GM19324 (cell line): ENCODE measurements at regions not wholly inside any gene's neighbourhood (a gene's known extent, or its start where the extent isn't known, plus 50 kb on each side); places are given as distances from the start of the nearest gene placed in this dataset.

Source experiments
- ATAC-seq: cut with Tn5 transposase; IDR thresholded peaks from one replicate; pipeline ENCODE4 v1.9.1; 2021; ENCODE audit warnings: mild to moderate bottlenecking, moderate library complexity; ENCODE audit not compliant: unreplicated experiment, low FRiP score

- ATAC-seq = no peak
Measured at GRCh38 chr13:85412448-85412847, 386.8 kb downstream of the SLITRK6 start.

DNA sequence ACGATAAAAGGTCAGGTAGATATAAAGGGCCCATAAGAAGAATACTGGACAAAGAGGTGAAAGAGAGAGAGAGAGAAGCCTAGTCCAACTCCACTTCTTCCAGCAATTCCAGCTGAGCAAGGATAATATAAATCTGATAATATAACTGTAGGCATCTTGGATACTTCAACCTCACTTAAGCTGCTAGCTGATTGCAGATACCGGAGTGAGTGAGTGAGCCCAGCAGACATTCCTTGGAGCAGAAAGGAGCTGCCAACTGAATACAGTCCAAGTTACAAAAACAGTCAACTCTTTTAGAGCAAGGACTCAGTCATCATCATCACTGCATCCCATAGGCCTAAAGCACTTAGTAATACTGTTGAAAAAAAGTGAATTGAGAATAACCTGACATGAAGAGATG lies 387.6 kb downstream of the SLITRK6 start:
- ATAC-seq = no peak

- ATAC-seq = no peak
Measured at GRCh38 chr13:85408415-85408814, 390.8 kb downstream of the SLITRK6 start.

GRCh38 chr13:85406269-85406975 lies 392.8 kb downstream of the SLITRK6 start:
- no peak for ATAC-seq

DNA sequence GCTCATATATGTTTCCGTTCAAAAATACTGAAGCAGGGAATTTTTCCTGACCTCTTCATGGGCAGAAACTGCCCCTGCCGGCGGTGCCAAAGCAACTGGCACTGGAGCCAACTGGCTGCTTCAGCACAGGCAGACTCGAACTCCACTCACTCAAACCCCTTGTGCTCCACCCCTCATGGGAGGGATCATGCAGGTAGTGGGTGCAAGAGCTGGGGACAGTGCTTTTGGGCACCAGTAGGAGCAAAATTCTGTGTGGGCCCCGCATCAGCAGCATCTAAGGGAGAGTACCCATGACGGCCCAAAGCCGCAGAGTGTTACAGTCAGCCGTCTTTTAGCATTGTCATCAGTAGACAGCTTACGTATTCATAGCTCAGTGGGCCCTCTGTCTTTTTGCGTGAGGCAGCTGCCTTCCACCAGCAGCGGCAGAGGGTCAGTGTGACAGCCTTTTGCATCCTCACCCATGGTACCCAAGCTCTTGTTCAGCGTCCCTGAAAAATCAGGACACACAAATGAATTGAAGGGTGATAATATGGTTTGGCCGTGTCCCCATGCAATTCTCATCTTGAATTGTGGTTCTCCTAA lies 393.8 kb downstream of the SLITRK6 start:
- no peak for ATAC-seq

- ATAC-seq = no peak
Measured at GRCh38 chr13:85386424-85386823, 412.8 kb downstream of the SLITRK6 start.

- ATAC-seq = no peak
Measured at GRCh38 chr13:85383291-85383690, 415.9 kb downstream of the SLITRK6 start.

DNA sequence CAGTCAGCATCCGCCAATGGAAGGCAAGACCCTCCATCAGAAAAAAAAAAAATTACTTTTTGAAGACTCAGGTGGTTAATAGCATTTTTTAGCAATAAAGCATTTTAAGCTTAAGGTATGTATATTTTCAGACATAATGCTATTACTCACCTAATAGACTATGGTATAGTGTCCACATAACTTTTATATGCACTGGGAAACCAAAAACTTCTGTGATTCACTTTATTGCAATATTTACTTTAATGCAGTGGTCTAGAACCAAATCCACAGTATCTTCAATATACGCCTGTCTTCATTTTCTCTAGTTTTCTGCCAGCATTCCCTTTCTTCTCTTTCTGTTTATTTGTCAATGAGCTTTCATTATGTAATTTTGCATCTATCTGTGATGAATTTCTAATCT lies 418.1 kb downstream of the SLITRK6 start:
- no peak for ATAC-seq

DNA sequence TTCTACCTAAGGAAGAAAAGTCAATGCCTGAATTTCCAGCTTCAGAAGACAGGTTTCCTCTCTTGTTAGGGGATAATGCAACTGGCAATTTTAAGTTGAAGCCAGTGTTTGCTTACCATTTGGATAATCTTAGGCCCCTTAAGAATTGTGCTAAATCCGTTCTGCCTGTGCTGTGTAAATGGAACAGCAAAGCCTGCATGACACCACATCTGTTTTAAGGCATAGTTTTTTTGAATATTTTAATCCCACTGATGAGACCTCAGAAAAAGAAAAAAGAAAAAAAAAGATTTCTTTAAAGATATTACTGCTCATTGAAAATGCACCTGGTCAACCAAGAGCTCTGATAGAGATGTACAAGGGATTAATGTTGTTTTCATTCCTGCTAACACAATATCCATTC lies 419.2 kb downstream of the SLITRK6 start:
- ATAC-seq = no peak

DNA sequence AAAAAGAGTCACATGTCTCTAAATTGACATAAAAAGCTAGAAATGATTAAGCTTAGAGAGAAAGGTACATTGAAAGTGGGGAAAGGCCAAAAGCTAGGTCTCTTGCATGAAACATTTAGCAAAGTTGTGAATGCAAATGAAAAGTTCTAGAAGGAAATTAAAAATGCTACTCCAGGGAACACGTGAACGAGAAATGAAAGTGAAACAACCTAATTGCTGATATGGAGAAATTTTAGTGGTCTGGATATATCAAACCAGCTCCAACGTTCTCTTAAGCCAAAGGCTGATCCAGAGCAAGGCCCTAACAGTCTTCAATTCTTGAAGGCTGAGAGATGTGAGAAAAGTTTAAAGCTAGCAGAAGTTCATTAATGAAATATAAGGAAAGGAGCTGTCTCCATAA lies 419.8 kb downstream of the SLITRK6 start:
- no peak for ATAC-seq

DNA sequence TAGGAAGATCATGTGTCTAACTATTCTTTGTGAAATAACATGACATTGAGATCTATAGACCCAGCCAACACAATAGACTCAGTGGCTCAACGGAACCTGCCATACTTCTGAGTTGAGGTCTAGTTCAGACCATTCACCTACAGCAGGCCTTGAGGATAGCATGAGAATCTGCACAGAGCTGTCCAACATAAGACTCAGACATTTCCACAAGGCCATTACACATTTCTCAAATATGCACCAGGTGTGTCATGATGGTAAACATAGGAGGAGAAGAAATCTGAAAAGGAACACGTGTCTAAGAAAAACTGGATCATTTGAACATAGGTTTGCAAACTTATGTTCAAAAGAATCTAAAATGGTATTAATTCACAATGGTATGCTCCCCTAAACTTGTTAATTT lies 421.4 kb downstream of the SLITRK6 start:
- no peak for ATAC-seq

DNA sequence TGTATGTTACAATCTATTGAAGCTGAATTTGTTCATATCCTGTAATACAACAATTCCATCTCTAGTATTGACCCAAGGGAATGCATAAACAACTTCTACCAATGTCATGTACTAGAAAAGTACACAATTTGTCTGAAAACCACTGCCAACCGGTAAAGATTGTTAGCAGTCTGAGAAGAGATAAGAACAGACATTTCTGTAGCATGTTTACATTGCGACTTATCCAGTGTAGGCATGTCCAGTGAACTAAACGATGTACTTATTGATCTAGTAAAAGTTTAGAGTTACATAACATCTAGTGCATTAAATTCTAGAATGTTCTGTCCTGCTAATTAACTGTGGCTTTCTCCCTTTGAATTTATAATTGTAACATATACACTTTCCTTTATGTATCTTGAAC lies 425.9 kb downstream of the SLITRK6 start:
- no peak for ATAC-seq

- ATAC-seq = no peak
Measured at GRCh38 chr13:85371254-85371653, 428.0 kb downstream of the SLITRK6 start.

DNA sequence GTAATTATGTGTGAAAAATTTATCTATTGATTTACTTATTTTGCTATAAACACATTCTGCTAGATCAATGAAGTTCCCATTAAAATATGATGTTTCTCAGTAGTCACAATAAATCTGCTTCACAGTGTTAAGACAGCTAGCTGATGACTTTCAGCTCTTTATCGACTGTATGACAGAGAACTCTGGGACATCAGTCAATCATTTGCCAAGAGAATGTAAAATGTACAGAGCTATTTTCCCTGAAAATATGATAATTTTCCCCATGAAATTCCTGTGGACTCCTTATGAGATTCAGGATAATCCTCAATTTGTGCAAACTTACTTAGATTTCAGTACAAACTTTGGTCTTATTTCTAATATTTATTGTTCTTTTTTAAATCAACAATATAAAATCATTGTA lies 430.5 kb downstream of the SLITRK6 start:
- ATAC-seq = no peak

DNA sequence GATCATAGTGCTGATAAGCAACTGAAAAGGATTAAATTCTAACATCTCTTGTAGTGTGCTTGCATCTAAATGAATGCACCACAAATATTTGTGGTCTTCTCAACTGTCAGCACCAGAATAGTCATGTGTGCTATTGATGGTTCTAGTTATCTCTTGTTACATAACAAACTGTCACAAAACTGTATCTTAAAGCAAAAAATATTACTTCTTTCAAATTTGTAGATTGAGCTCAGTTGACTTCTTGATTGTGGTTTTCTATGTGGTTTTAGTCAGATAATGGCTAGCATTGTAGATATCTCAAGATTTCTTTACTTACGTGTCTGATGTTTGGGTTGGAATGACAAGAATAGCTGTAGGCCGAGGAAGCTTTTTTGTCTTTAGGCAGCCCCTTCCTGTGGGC lies 431.3 kb downstream of the SLITRK6 start:
- ATAC-seq = no peak

DNA sequence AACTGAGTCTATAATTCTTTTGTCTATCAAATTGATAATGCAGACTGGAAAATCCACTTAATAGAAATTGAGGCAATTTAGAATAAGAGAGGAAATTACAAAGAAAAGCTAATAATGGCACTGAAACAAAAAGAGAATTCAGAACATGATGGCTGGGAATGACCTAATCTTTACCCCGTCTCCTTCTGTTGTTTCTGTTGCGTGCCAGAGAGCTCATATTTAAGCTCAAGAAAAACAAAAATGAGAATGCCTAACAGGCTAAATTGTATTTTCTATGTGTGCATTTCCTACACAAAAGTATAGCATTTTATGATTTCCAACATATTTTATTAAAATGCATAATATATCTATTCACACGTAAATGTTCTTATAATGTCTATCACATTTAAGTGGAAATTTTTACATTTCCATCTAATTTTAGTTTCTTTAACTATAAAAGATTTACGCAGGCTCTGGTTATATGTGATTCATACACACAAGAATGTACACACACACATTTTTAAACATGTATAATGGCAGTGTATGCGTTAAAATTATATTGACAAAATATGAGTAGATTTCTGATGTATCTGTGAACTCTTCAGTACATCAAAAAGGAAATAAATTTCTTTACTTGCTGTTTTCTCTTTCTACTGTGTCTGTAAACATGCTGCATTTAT lies 432.3 kb downstream of the SLITRK6 start:
- ATAC-seq = no peak

- ATAC-seq = no peak
Measured at GRCh38 chr13:85363504-85363903, 435.7 kb downstream of the SLITRK6 start.

DNA sequence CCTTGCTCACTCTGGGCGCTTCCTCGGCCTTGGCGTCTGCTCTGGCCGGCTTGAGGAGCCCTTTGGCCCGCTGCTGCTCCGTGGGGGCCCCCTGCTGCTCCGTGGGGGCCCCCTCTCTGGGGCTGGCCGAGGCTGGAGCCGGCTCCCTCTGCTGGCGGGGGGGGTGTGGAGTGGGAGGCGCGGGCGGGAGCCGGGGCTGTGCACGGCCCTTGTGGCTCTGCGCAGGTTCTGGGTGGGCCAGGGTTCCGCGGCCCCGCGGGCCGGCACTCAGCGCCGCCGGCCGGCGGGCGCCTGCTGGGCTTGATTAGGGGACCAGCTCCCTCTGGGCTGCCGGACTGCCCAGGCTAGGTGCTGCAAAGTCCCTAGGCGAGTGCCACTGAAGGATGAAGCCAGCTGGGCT lies 436.2 kb downstream of the SLITRK6 start:
- ATAC-seq = no peak

DNA sequence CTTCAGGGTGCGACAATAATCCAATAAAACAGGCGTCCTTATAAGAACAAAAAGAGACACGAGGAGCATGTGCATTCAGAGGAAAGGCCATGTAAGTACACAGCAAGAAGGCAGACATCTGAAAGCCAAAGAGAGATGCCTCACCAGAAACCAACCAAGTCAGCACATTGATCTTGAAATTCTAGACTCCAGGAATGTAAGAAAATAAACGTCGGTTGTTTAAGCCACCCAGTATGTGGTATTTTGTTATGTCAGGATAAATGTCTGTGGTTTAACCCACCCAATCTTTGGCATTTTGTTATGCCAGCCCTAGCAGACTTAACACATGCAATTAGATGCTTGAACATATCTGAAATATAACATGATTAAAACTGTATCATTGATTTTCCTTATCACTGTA lies 452.0 kb downstream of the SLITRK6 start:
- ATAC-seq = no peak

DNA sequence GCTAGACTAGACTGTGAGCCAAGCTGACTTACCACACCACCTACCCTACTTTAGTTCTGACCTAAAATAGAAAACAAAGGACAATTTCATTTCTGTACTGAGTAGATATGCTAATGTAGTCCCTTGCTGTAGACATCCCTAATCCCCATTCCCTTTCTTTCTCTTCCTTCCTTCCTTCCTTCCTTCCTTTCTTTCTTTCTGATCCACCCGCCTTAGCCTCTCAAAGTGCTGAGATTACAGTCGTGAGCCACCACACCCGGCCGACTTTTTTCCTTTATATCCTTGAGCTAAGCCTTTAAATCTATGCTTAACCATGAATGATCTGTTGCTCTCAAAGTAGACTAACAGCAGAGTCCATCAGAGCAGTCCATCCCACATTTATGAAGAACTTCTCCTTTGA lies 465.0 kb downstream of the SLITRK6 start:
- ATAC-seq = no peak

DNA sequence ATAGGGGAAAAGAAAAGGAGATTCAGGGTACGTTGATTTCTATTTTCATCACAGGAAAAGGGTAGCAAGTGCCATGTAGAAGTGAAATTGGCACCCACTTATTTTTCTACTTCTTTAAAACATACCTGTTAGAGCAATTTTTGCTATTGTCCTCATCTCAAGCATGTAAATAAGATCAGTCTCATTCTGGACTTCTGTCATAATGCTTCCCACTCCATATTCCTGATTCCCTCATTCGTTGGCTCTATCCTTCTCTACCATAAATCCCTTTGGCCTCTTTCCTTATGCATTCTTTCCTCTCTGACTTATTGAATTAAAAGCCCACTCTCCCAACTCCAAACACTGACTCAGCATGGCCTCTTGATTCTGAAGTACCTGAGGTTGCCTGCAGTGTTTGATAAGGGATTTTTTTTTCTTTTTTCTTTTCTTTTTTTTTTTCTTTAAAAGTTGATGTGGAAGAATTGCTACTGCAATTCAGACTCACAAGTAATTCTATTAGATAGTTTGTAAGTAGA lies 465.7 kb downstream of the SLITRK6 start:
- ATAC-seq = no peak

DNA sequence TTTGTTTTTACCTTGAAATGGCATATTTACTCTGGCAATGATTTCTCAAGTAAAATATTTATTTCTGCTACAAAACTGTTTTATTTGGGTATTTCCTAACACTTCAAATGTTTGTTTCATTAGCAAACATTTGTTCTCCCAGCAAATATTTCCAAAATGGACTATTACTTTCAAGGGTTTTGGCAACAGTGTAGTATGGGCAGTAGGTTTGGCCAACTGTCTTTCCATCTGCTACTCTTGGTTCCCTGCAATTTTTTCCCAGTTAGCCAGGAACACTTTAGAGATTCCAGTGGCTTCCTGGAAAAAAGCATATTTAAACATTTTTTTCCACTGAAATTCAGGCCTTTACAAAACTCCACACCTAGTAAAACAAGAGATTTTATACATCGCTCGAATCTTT lies 466.6 kb downstream of the SLITRK6 start:
- no peak for ATAC-seq
